PC-9 (cell line): ENCODE measurements at regions not wholly inside any gene's neighbourhood (a gene's known extent, or its start where the extent isn't known, plus 50 kb on each side); places are given as distances from the start of the nearest gene placed in this dataset.

Experiments used
- BruUV-seq: library from RNA; stranded (reverse); fragments of 400-500 nt; replicated peaks from 2 replicates; lab custom pipeline; 2021; lab: Mats Ljungman, UMichigan
- CTCF ChIA-PET: fragments of 300-600 bp; sonication (Branson Sonifier 250); formaldehyde crosslinking; loops from one replicate; lab custom pipeline; 2022; ENCODE audit warnings: antibody characterized with exemption; lab: Charles Lee
- POLR2A ChIA-PET: fragments of 300-600 bp; sonication (Branson Sonifier 250); formaldehyde crosslinking; loops from one replicate; lab custom pipeline; 2022; ENCODE audit warnings: antibody characterized with exemption; ENCODE audit not compliant: unreplicated experiment; lab: Charles Lee
- DNase-seq, 2 experiments: peaks; one replicate each; pipeline versions ENCODE4 v3.0.0 to v3.0.0-alpha.2; 2015 to 2022; ENCODE audit warnings: mixed read lengths in 1 of 2
- H2AFZ ChIP-seq: fragments of 200-600 bp; sonication (generic); 2 replicates; pipeline ENCODE4 v1.8.1; 2017; ENCODE audit warnings: antibody characterized with exemption
- H3F3A ChIP-seq: fragments of 200-600 bp; sonication (generic); 2 replicates; pipeline ENCODE4 v1.8.1; 2017; ENCODE audit warnings: antibody characterized with exemption, mild to moderate bottlenecking, low read depth; ENCODE audit not compliant: insufficient read depth
- H3K27ac ChIP-seq: fragments of 200-600 bp; sonication (generic); 2 replicates; pipeline ENCODE4 v1.6.1; 2016; ENCODE audit warnings: mixed run types
- H3K27me3 ChIP-seq: fragments of 200-600 bp; sonication (generic); 2 replicates; pipeline ENCODE4 v1.6.1; 2016; ENCODE audit warnings: low read depth, mixed run types; ENCODE audit not compliant: insufficient read depth
- H3K36me3 ChIP-seq: fragments of 200-600 bp; sonication (generic); 2 replicates; pipeline ENCODE4 v1.6.1; 2016; ENCODE audit warnings: low read depth, mixed run types
- H3K4me1 ChIP-seq: fragments of 200-600 bp; sonication (generic); replicated peaks from 2 replicates; pipeline ENCODE4 v1.6.1; 2016; ENCODE audit warnings: mixed run types; ENCODE audit not compliant: insufficient read depth
- H3K4me2 ChIP-seq: fragments of 200-600 bp; sonication (generic); 2 replicates; pipeline ENCODE4 v1.6.1; 2017; ENCODE audit warnings: mixed run types
- H3K4me3 ChIP-seq: fragments of 200-600 bp; sonication (generic); 2 replicates; pipeline ENCODE4 v1.6.1; 2016; ENCODE audit warnings: mixed run types
- H3K79me2 ChIP-seq: fragments of 200-600 bp; sonication (generic); 2 replicates; pipeline ENCODE4 v1.6.1; 2017; ENCODE audit warnings: low read depth, mixed run types
- H3K9me2 ChIP-seq: fragments of 200-600 bp; sonication (generic); 2 replicates; pipeline ENCODE4 v1.8.1; 2017; ENCODE audit warnings: mild to moderate bottlenecking; ENCODE audit not compliant: insufficient read depth
- H3K9me3 ChIP-seq: fragments of 200-600 bp; sonication (generic); 2 replicates; pipeline ENCODE4 v1.8.1; 2016; ENCODE audit warnings: low read depth; ENCODE audit not compliant: insufficient read depth
- H4K20me1 ChIP-seq: fragments of 200-600 bp; sonication (generic); 2 replicates; pipeline ENCODE4 v1.8.1; 2017; ENCODE audit not compliant: insufficient read depth
- CTCF ChIP-seq: fragments of 200-600 bp; sonication (generic); conservative IDR thresholded peaks from 2 replicates; pipeline ENCODE4 v1.6.1; 2017; ENCODE audit warnings: mixed run types, antibody characterized with exemption, mild to moderate bottlenecking, moderate library complexity
- EZH2 ChIP-seq: fragments of 200-600 bp; sonication (generic); IDR thresholded peaks from 2 replicates; pipeline ENCODE4 v1.8.0; 2017; ENCODE audit warnings: antibody characterized with exemption, low read depth
- intact Hi-C: fragments of 100-400 bp; cut with micrococcal nuclease; formaldehyde crosslinking; loops from one replicate; pipeline ENCODE4 v1.10.0; 2022; ENCODE audit not compliant: unreplicated experiment

GRCh38 chr6:120553353-120553752 is 780.9 kb downstream of the TBC1D32 start:
- no TSS peak for BruUV-seq
- CTCF ChIA-PET = no interaction called here

GRCh38 chr6:120545353-120545752 is 788.9 kb downstream of the TBC1D32 start:
- BruUV-seq = no TSS peak
- Histone ChIP-seq H3K9me2 (no peaks in the 10 kb centered on the region), H3K4me1 (no peaks in the 10 kb centered on the region), H3K79me2 (no peaks in the 10 kb centered on the region), H3K4me3 (no peak overlapping the region), H3F3A (no peaks in the 10 kb centered on the region), H3K4me2 (no peak overlapping the region), H4K20me1 (no peaks in the 10 kb centered on the region), H3K36me3 (no peaks in the 10 kb centered on the region), H3K27ac (no peak overlapping the region), H2AFZ (no peak overlapping the region), H3K27me3 (no peaks in the 10 kb centered on the region), H3K9me3 (no peaks in the 10 kb centered on the region)
- TF ChIP-seq EZH2 (no peak), CTCF (no peak)
- intact Hi-C loops = no loop called here
- DNase-seq = no peak
- ChIA-PET CTCF (no interaction called here), POLR2A (no interaction called here)

More at GRCh38 chr6:120553353-120553752, 780.9 kb downstream of the TBC1D32 start:
- no peak overlapping the region for H2AFZ ChIP-seq
- H3K27ac ChIP-seq = no peak overlapping the region
- no peaks in the 10 kb centered on the region for H3K36me3 ChIP-seq
- H3K4me1 ChIP-seq = no peaks in the 10 kb centered on the region
- H3K79me2 ChIP-seq = no peaks in the 10 kb centered on the region
- no peak overlapping the region for H3K4me3 ChIP-seq
- POLR2A ChIA-PET = no interaction called here
- no peaks in the 10 kb centered on the region for H3F3A ChIP-seq
- no peak overlapping the region for H3K4me2 ChIP-seq
- TF ChIP-seq CTCF (no peak), EZH2 (no peak)
- no peak for DNase-seq
- intact Hi-C loops = no loop called here
- H3K9me3 ChIP-seq = no peaks in the 10 kb centered on the region
- H4K20me1 ChIP-seq = no peaks in the 10 kb centered on the region
- H3K27me3 ChIP-seq = no peaks in the 10 kb centered on the region
- no peaks in the 10 kb centered on the region for H3K9me2 ChIP-seq

- TF ChIP-seq EZH2 = no peak
- TF ChIP-seq CTCF = no peak
- CTCF ChIA-PET = no interaction called here
- no peak overlapping the region for H3K4me3 ChIP-seq
- POLR2A ChIA-PET = no interaction called here
- H3K27ac ChIP-seq = no peak overlapping the region
- no peaks in the 10 kb centered on the region for H3K27me3 ChIP-seq
- H3K9me2 ChIP-seq = no peaks in the 10 kb centered on the region; the same call in 1 of the 2 replicates
- H3K4me1 ChIP-seq = no peaks in the 10 kb centered on the region
- no peaks in the 10 kb centered on the region for H3K36me3 ChIP-seq
- H3F3A ChIP-seq = no peaks in the 10 kb centered on the region
- no peaks in the 10 kb centered on the region for H3K79me2 ChIP-seq
- DNase-seq = no peak
- intact Hi-C loops = no loop called here
- no peaks in the 10 kb centered on the region for H4K20me1 ChIP-seq
- no TSS peak for BruUV-seq
- H3K9me3 ChIP-seq = no peaks in the 10 kb centered on the region
- H3K4me2 ChIP-seq = no peak overlapping the region
- H2AFZ ChIP-seq = peak overlapping the region; percentile 44; the same call in 1 of the 2 replicates
These were observed 799.3 kb downstream of the TBC1D32 start for GRCh38 chr6:120534954-120535353.
